ENCODE measurements at regions not wholly inside any gene's neighbourhood (a gene's known extent, or its start where the extent isn't known, plus 50 kb on each side); places are given as distances from the start of the nearest gene placed in this dataset.

DNA sequence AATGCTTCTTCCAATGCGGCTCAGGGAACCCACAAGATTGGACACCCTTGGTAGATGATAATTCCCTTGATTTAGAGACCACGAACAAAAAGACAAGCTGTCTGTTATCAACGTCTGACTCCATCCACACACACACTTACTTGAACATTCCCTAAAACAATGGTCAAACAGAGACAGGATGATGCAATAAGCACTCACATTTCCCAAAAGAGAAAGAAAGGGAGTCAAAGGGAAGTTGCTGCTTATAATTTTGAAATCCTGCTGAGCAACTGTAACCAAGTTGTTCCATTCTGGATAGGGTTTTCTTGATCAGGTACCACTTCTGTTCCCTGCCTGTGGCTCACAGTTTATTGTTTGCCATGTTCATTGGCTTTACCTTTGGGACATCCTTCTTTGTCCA is 571.3 kb upstream of the CNTNAP5 start:
- TF ChIP-seq, protein P1, sequence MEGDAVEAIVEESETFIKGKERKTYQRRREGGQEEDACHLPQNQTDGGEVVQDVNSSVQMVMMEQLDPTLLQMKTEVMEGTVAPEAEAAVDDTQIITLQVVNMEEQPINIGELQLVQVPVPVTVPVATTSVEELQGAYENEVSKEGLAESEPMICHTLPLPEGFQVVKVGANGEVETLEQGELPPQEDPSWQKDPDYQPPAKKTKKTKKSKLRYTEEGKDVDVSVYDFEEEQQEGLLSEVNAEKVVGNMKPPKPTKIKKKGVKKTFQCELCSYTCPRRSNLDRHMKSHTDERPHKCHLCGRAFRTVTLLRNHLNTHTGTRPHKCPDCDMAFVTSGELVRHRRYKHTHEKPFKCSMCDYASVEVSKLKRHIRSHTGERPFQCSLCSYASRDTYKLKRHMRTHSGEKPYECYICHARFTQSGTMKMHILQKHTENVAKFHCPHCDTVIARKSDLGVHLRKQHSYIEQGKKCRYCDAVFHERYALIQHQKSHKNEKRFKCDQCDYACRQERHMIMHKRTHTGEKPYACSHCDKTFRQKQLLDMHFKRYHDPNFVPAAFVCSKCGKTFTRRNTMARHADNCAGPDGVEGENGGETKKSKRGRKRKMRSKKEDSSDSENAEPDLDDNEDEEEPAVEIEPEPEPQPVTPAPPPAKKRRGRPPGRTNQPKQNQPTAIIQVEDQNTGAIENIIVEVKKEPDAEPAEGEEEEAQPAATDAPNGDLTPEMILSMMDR (IDR thresholded peaks at IDR 0.05): no peak
- no peak for TF ChIP-seq CHD4 (IDR thresholded peaks at IDR 0.05; ENCODE audit: borderline replicate concordance)
- no peak for TF ChIP-seq POLR2AphosphoS2 (conservative IDR thresholded peaks at IDR 0.05; ENCODE audit: low read length)
- TF ChIP-seq RFX5 (IDR thresholded peaks at IDR 0.05): no peak
